ENCODE measurements at regions not wholly inside any gene's neighbourhood (a gene's known extent, or its start where the extent isn't known, plus 50 kb on each side); places are given as distances from the start of the nearest gene placed in this dataset.

GRCh38 chr12:4859478-4860210 lies 50.1 kb upstream of the KCNA1 start:
- DNase-seq: no peak
